SU-DHL-6 (cell line): ENCODE measurements at regions not wholly inside any gene's neighbourhood (a gene's known extent, or its start where the extent isn't known, plus 50 kb on each side); places are given as distances from the start of the nearest gene placed in this dataset.

Experiments
- H2AFZ ChIP-seq: fragments of 200-600 bp; sonication (generic); 2 replicates; pipeline ENCODE4 v1.6.1; 2014; ENCODE audit warnings: low read depth, mild to moderate bottlenecking, moderate library complexity, mixed read lengths, antibody characterized with exemption, low read length; ENCODE audit not compliant: severe bottlenecking
- H3F3A ChIP-seq: fragments of 200-600 bp; shearing (Covaris generic); 2 replicates; pipeline ENCODE4 v1.6.0; 2016; ENCODE audit warnings: antibody characterized with exemption, mild to moderate bottlenecking; ENCODE audit not compliant: insufficient read depth
- H3K27ac ChIP-seq: fragments of 200-600 bp; sonication (generic); 2 replicates; pipeline ENCODE4 v1.5.1; 2016; ENCODE audit warnings: low read depth, mild to moderate bottlenecking, low read length, moderate library complexity, mixed read lengths
- H3K27me3 ChIP-seq: fragments of 200-600 bp; sonication (generic), shearing (Covaris generic); 2 replicates; pipeline ENCODE4 v1.6.0; 2014; ENCODE audit warnings: mild to moderate bottlenecking, low read length
- H3K36me3 ChIP-seq: fragments of 200-600 bp; sonication (generic); 2 replicates; pipeline ENCODE4 v1.6.1; 2014; ENCODE audit warnings: mild to moderate bottlenecking, low read length, mixed read lengths
- H3K4me2 ChIP-seq: fragments of 300-600, 200-600 bp; shearing (Covaris generic), sonication (generic); 2 replicates; pipeline ENCODE4 v1.6.0; 2014; ENCODE audit warnings: low read length, low read depth, mild to moderate bottlenecking; ENCODE audit not compliant: poor library complexity, severe bottlenecking
- H3K4me3 ChIP-seq: fragments of 200-600 bp; sonication (generic); 2 replicates; pipeline ENCODE4 v1.5.1; 2014; ENCODE audit warnings: antibody characterized with exemption, low read length, mild to moderate bottlenecking, mixed read lengths; ENCODE audit not compliant: insufficient read depth, poor library complexity, severe bottlenecking
- H3K79me2 ChIP-seq: fragments of 200-600 bp; sonication (generic); 2 replicates; pipeline ENCODE4 v1.6.1; 2014; ENCODE audit warnings: mild to moderate bottlenecking, low read length, moderate library complexity; ENCODE audit not compliant: insufficient read depth
- H3K9ac ChIP-seq: fragments of 200-600 bp; sonication (generic); 2 replicates; pipeline ENCODE4 v1.7.0; 2014; ENCODE audit warnings: mild to moderate bottlenecking, low read length
- H3K9me2 ChIP-seq: fragments of 200-600 bp; sonication (generic); replicated peaks from 2 replicates; pipeline ENCODE4 v1.6.1; 2014; ENCODE audit warnings: low read length; ENCODE audit not compliant: insufficient read depth
- H3K9me3 ChIP-seq: fragments of 200-600 bp; sonication (generic); 2 replicates; pipeline ENCODE4 v1.6.1; 2014; ENCODE audit warnings: low read length, mixed read lengths; ENCODE audit not compliant: insufficient read depth
- H4K20me1 ChIP-seq: fragments of 200-600 bp; sonication (generic); 2 replicates; pipeline ENCODE4 v1.6.1; 2014; ENCODE audit warnings: low read depth, mild to moderate bottlenecking, antibody characterized with exemption, low read length, moderate library complexity, mixed read lengths
- CTCF ChIP-seq: fragments of 200-600 bp; sonication (generic); IDR thresholded peaks from one replicate; pipeline ENCODE4 v1.5.1; 2017; ENCODE audit warnings: antibody characterized with exemption, mild to moderate bottlenecking, low read length, moderate library complexity; ENCODE audit not compliant: insufficient read depth, poor library complexity, severe bottlenecking
- EZH2phosphoT487 ChIP-seq: fragments of 200-600 bp; sonication (generic), shearing (Covaris generic); conservative IDR thresholded peaks from 2 replicates; pipeline ENCODE4 v1.6.1; 2018; ENCODE audit warnings: mild to moderate bottlenecking, antibody characterized with exemption, low read length, moderate library complexity, mixed read lengths

GRCh38 chr20:48528346-48528745 is 299.5 kb downstream of the PREX1 start:
- Histone ChIP-seq H3F3A (no peaks in the 10 kb centered on the region), H2AFZ (no peak overlapping the region), H3K9ac (no peak overlapping the region), H3K9me3 (no peaks in the 10 kb centered on the region), H3K36me3 (no peaks in the 10 kb centered on the region), H3K9me2 (no peaks in the 10 kb centered on the region), H3K79me2 (no peaks in the 10 kb centered on the region), H3K27ac (no peak overlapping the region), H4K20me1 (no peaks in the 10 kb centered on the region), H3K4me2 (no peak overlapping the region), H3K4me3 (no peak overlapping the region), H3K27me3 (no peaks in the 10 kb centered on the region; the same call in 1 of the 2 replicates)
- no peak for TF ChIP-seq EZH2phosphoT487
- TF ChIP-seq CTCF = no peak

- H3K9me2 ChIP-seq = no peaks in the 10 kb centered on the region
- no peaks in the 10 kb centered on the region for H3F3A ChIP-seq
- no peaks in the 10 kb centered on the region for H3K79me2 ChIP-seq
- H3K4me3 ChIP-seq = no peak overlapping the region
- no peak overlapping the region for H3K4me2 ChIP-seq
- TF ChIP-seq EZH2phosphoT487 = no peak
- no peaks in the 10 kb centered on the region for H3K36me3 ChIP-seq
- no peaks in the 10 kb centered on the region for H3K9me3 ChIP-seq
- no peak overlapping the region for H2AFZ ChIP-seq
- no peaks in the 10 kb centered on the region; the same call in 1 of the 2 replicates for H3K27me3 ChIP-seq
- H4K20me1 ChIP-seq = no peaks in the 10 kb centered on the region
- no peak overlapping the region for H3K27ac ChIP-seq
- H3K9ac ChIP-seq = no peak overlapping the region
These were observed 300.0 kb downstream of the PREX1 start for GRCh38 chr20:48527771-48528170.

GRCh38 chr20:48526936-48527335 is 300.9 kb downstream of the PREX1 start:
- H3K9me2 ChIP-seq = no peaks in the 10 kb centered on the region
- no peak overlapping the region for H3K9ac ChIP-seq
- no peak overlapping the region for H3K27ac ChIP-seq
- H3F3A ChIP-seq = no peaks in the 10 kb centered on the region
- no peaks in the 10 kb centered on the region for H3K36me3 ChIP-seq
- no peak overlapping the region for H3K4me3 ChIP-seq
- no peak for TF ChIP-seq EZH2phosphoT487
- TF ChIP-seq CTCF = no peak
- no peaks in the 10 kb centered on the region for H4K20me1 ChIP-seq
- H2AFZ ChIP-seq = no peak overlapping the region
- H3K4me2 ChIP-seq = no peak overlapping the region
- no peaks in the 10 kb centered on the region; the same call in 1 of the 2 replicates for H3K27me3 ChIP-seq
- H3K9me3 ChIP-seq = no peaks in the 10 kb centered on the region
- H3K79me2 ChIP-seq = no peaks in the 10 kb centered on the region

- H3K27me3 ChIP-seq = no peaks in the 10 kb centered on the region; the same call in 1 of the 2 replicates
- TF ChIP-seq CTCF = no peak
- no peak for TF ChIP-seq EZH2phosphoT487
- H2AFZ ChIP-seq = no peak overlapping the region
- H3K36me3 ChIP-seq = no peaks in the 10 kb centered on the region
- no peak overlapping the region for H3K9ac ChIP-seq
- no peaks in the 10 kb centered on the region for H4K20me1 ChIP-seq
- H3K9me2 ChIP-seq = no peaks in the 10 kb centered on the region
- no peak overlapping the region for H3K4me3 ChIP-seq
- H3K79me2 ChIP-seq = no peaks in the 10 kb centered on the region
- H3K9me3 ChIP-seq = no peaks in the 10 kb centered on the region
- no peak overlapping the region for H3K27ac ChIP-seq
- H3K4me2 ChIP-seq = no peak overlapping the region
- H3F3A ChIP-seq = no peaks in the 10 kb centered on the region
These were observed 302.4 kb downstream of the PREX1 start for GRCh38 chr20:48525400-48525799.
